Neural cell (in vitro differentiated cells): ENCODE measurements at regions not wholly inside any gene's neighbourhood (a gene's known extent, or its start where the extent isn't known, plus 50 kb on each side); places are given as distances from the start of the nearest gene placed in this dataset.

ENCODE experiments used
- H2AFZ ChIP-seq: fragments of 200-600, 300-800 bp; sonication (generic), shearing (Covaris generic); 2 replicates; pipeline ENCODE4 v1.6.0; 2014; ENCODE audit warnings: low read depth, mild to moderate bottlenecking, antibody characterized with exemption, low read length, moderate library complexity
- H3F3A ChIP-seq: fragments of 200-600 bp; shearing (Covaris generic); 2 replicates; pipeline ENCODE4 v1.6.1; 2016; ENCODE audit warnings: mild to moderate bottlenecking, moderate library complexity, mixed read lengths, antibody characterized with exemption, low read length; ENCODE audit not compliant: insufficient read depth, poor library complexity, severe bottlenecking
- H3K27ac ChIP-seq: fragments of 200-600, 300-800 bp; sonication (generic), shearing (Covaris generic); 2 replicates; pipeline ENCODE4 v1.5.1; 2014; ENCODE audit warnings: mild to moderate bottlenecking, low read length, moderate library complexity
- H3K27me3 ChIP-seq: fragments of 300-800, 200-600 bp; sonication (generic), shearing (Covaris generic); 2 replicates; pipeline ENCODE4 v1.6.0; 2014; ENCODE audit warnings: mild to moderate bottlenecking, low read depth, low read length, moderate library complexity; ENCODE audit not compliant: insufficient read depth
- H3K36me3 ChIP-seq: fragments of 300-800, 200-600 bp; sonication (generic), shearing (Covaris generic); 2 replicates; pipeline ENCODE4 v1.5.1; 2014; ENCODE audit warnings: mild to moderate bottlenecking, antibody characterized with exemption, low read length, moderate library complexity; ENCODE audit not compliant: insufficient read depth
- H3K4me2 ChIP-seq: fragments of 300-800, 200-600 bp; sonication (generic), shearing (Covaris generic); 2 replicates; pipeline ENCODE4 v1.6.0; 2014; ENCODE audit warnings: mild to moderate bottlenecking, low read length
- H3K4me3 ChIP-seq: fragments of 300-800, 200-600 bp; sonication (generic), shearing (Covaris generic); 2 replicates; pipeline ENCODE4 v1.5.1; 2014; ENCODE audit warnings: mild to moderate bottlenecking, low read length, moderate library complexity
- H3K79me2 ChIP-seq: fragments of 200-600 bp; shearing (Covaris generic); replicated peaks from 2 replicates; pipeline ENCODE4 v1.6.0; 2014; ENCODE audit warnings: mild to moderate bottlenecking, low read length, moderate library complexity; ENCODE audit not compliant: insufficient read depth
- H3K9ac ChIP-seq: fragments of 300-800, 200-600 bp; sonication (generic), shearing (Covaris generic); 2 replicates; pipeline ENCODE4 v1.6.1; 2016; ENCODE audit warnings: mild to moderate bottlenecking, low read length, mixed read lengths
- H3K9me2 ChIP-seq: fragments of 200-600 bp; shearing (Covaris generic); 2 replicates; pipeline ENCODE4 v1.6.1; 2016; ENCODE audit warnings: mild to moderate bottlenecking, low read length, mixed read lengths; ENCODE audit not compliant: insufficient read depth
- H3K9me3 ChIP-seq: fragments of 200-600, 300-800 bp; sonication (generic), shearing (Covaris generic); 2 replicates; pipeline ENCODE4 v1.6.1; 2016; ENCODE audit warnings: mild to moderate bottlenecking, mixed run types, low read length, moderate library complexity, mixed read lengths
- H4K20me1 ChIP-seq: fragments of 200-600 bp; shearing (Covaris generic); 2 replicates; pipeline ENCODE4 v1.6.1; 2016; ENCODE audit warnings: mild to moderate bottlenecking, mixed run types; ENCODE audit not compliant: insufficient read depth
- EP300 ChIP-seq: fragments of 450-650 bp; conservative IDR thresholded peaks from 2 replicates; pipeline ENCODE4 v1.6.1; 2014; ENCODE audit warnings: antibody characterized with exemption, mild to moderate bottlenecking, moderate library complexity; ENCODE audit not compliant: poor library complexity, severe bottlenecking
- EZH2 ChIP-seq: fragments of 200-600, 300-800 bp; shearing (Covaris generic), sonication (generic); IDR thresholded peaks from 2 replicates; pipeline ENCODE4 v1.6.1; 2014; ENCODE audit warnings: antibody characterized with exemption, low read length, borderline replicate concordance, mild to moderate bottlenecking; ENCODE audit not compliant: insufficient read depth, poor library complexity, severe bottlenecking
- MXI1 ChIP-seq: fragments of 450-650 bp; conservative IDR thresholded peaks from 2 replicates; pipeline ENCODE4 v1.6.1; 2014; ENCODE audit warnings: antibody characterized with exemption, mild to moderate bottlenecking; ENCODE audit not compliant: poor library complexity, severe bottlenecking
- POLR2AphosphoS5 ChIP-seq: IDR thresholded peaks from 2 replicates; pipeline ENCODE4 v1.6.1; 2012
- RAD21 ChIP-seq: fragments of 450-650 bp; conservative IDR thresholded peaks from 2 replicates; pipeline ENCODE4 v1.6.1; 2014; ENCODE audit warnings: antibody characterized with exemption, mild to moderate bottlenecking, moderate library complexity
- SMC3 ChIP-seq: fragments of 450-650 bp; conservative IDR thresholded peaks from 2 replicates; pipeline ENCODE4 v1.6.1; 2014; ENCODE audit warnings: antibody characterized with exemption, mild to moderate bottlenecking, moderate library complexity; ENCODE audit not compliant: poor library complexity
- TAF1 ChIP-seq: IDR thresholded peaks from 2 replicates; pipeline ENCODE4 v1.6.1; 2012; ENCODE audit warnings: low read depth
- TF ChIP-seq, protein P1 (sequence below): IDR thresholded peaks from 2 replicates; pipeline ENCODE4 v1.6.1; 2012; ENCODE audit warnings: borderline replicate concordance
- TF ChIP-seq, protein P2 (sequence below): fragments of 450-650 bp; IDR thresholded peaks from 2 replicates; pipeline ENCODE4 v1.5.1; 2014; ENCODE audit warnings: antibody characterized with exemption, mild to moderate bottlenecking, moderate library complexity; ENCODE audit not compliant: poor library complexity, severe bottlenecking

DNA sequence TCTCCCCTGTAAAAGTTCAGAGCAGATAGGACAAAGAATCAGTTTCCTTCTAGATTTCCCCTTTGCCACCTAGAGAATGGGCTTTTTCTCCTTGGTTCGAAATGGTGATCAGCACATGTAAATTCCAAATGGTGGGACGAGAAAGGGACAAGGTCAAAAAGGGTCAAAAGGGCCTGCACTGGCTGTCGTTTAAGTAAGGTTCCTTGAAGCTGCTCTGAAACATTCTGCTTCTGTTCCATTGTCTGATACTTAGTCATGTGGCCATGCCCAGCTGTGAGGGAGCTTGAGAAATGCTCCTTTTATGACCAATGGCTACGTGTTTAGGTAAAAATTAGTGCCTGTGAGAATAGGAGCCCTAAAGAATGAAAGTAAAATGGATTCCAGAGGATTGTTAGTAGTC is 165.9 kb upstream of the CENPE start:
- TF ChIP-seq RAD21 (no peak), EZH2 (no peak), EP300 (no peak), MXI1 (no peak), TAF1 (no peak), SMC3 (no peak), POLR2AphosphoS5 (no peak)
- TF ChIP-seq, protein P1, sequence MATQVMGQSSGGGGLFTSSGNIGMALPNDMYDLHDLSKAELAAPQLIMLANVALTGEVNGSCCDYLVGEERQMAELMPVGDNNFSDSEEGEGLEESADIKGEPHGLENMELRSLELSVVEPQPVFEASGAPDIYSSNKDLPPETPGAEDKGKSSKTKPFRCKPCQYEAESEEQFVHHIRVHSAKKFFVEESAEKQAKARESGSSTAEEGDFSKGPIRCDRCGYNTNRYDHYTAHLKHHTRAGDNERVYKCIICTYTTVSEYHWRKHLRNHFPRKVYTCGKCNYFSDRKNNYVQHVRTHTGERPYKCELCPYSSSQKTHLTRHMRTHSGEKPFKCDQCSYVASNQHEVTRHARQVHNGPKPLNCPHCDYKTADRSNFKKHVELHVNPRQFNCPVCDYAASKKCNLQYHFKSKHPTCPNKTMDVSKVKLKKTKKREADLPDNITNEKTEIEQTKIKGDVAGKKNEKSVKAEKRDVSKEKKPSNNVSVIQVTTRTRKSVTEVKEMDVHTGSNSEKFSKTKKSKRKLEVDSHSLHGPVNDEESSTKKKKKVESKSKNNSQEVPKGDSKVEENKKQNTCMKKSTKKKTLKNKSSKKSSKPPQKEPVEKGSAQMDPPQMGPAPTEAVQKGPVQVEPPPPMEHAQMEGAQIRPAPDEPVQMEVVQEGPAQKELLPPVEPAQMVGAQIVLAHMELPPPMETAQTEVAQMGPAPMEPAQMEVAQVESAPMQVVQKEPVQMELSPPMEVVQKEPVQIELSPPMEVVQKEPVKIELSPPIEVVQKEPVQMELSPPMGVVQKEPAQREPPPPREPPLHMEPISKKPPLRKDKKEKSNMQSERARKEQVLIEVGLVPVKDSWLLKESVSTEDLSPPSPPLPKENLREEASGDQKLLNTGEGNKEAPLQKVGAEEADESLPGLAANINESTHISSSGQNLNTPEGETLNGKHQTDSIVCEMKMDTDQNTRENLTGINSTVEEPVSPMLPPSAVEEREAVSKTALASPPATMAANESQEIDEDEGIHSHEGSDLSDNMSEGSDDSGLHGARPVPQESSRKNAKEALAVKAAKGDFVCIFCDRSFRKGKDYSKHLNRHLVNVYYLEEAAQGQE = no peak
- TF ChIP-seq, protein P2, sequence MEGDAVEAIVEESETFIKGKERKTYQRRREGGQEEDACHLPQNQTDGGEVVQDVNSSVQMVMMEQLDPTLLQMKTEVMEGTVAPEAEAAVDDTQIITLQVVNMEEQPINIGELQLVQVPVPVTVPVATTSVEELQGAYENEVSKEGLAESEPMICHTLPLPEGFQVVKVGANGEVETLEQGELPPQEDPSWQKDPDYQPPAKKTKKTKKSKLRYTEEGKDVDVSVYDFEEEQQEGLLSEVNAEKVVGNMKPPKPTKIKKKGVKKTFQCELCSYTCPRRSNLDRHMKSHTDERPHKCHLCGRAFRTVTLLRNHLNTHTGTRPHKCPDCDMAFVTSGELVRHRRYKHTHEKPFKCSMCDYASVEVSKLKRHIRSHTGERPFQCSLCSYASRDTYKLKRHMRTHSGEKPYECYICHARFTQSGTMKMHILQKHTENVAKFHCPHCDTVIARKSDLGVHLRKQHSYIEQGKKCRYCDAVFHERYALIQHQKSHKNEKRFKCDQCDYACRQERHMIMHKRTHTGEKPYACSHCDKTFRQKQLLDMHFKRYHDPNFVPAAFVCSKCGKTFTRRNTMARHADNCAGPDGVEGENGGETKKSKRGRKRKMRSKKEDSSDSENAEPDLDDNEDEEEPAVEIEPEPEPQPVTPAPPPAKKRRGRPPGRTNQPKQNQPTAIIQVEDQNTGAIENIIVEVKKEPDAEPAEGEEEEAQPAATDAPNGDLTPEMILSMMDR = no peak
- Histone ChIP-seq H3K79me2 (no peaks in the 10 kb centered on the region), H3K9ac (no peak overlapping the region), H3K4me2 (no peak overlapping the region), H4K20me1 (no peaks in the 10 kb centered on the region), H3F3A (no peaks in the 10 kb centered on the region), H3K9me2 (no peaks in the 10 kb centered on the region), H2AFZ (no peak overlapping the region), H3K36me3 (no peaks in the 10 kb centered on the region), H3K4me3 (no peak overlapping the region), H3K27ac (no peak overlapping the region), H3K27me3 (no peaks in the 10 kb centered on the region), H3K9me3 (peaks cover 7% of the 10 kb centered on the region)

DNA sequence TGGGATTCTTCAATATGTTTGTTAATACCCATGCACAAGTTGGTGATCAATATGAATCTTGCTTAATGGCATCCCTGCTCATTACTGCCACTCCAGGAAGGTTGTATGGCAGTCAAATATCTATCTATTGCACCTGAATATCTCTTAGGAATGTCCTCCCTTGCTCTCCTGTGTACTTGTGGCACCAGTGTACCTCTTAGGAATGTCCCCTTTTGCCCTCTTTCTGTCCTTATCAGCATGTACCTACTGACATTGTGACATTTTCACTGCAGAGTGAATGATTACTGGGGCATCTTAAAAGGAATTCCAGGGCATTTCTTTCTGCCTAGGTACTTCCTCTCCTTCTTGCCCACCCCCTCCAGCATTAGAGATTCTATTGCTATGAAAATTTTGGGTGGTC is 163.8 kb upstream of the CENPE start:
- Histone ChIP-seq H3K9me2 (no peaks in the 10 kb centered on the region), H3K79me2 (no peaks in the 10 kb centered on the region)

More for the DNA sequence above, 163.8 kb upstream of the CENPE start:
- Histone ChIP-seq H3K4me2 (no peak overlapping the region), H3K9me3 (peaks cover 7% of the 10 kb centered on the region), H3K27me3 (no peaks in the 10 kb centered on the region), H3K36me3 (no peaks in the 10 kb centered on the region), H3K27ac (no peak overlapping the region), H3F3A (no peaks in the 10 kb centered on the region), H3K4me3 (no peak overlapping the region), H2AFZ (no peak overlapping the region), H4K20me1 (no peaks in the 10 kb centered on the region), H3K9ac (no peak overlapping the region)
- no peak for TF ChIP-seq SMC3
- TF ChIP-seq TAF1 = no peak
- TF ChIP-seq, protein P1 = no peak
- no peak for TF ChIP-seq MXI1
- no peak for TF ChIP-seq POLR2AphosphoS5
- TF ChIP-seq EP300 = no peak
- TF ChIP-seq RAD21 = no peak
- TF ChIP-seq, protein P2 = no peak
- no peak for TF ChIP-seq EZH2
